ENCODE measurements at regions not wholly inside any gene's neighbourhood (a gene's known extent, or its start where the extent isn't known, plus 50 kb on each side); places are given as distances from the start of the nearest gene placed in this dataset.

DNA sequence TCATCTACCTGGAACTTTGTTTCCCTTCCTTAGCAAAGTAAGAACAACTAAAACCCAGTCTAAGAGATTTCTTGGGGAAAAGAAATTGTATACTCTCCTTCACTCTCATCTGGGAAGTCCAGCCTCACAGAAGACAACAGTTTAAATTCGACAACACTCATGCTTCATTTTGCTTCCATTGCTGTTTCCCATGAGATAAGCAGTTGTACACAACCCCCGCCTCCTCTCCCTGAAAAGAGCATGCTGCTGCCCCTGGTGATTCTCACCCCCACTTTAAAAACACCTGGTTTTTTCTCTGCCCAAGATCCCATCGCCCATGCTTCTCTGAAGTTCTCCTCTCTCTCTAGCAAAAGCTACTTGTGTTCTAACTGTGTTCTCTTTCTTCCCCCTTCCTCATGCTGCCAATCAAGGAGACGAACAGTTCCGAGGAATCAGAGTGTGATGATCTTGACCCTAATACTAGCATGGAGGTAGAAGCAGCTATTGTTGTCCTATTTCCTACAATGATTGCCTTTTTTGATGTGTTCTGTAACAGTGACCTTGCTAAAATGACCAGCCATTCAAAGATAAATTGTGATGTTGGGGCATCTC is 51.1 kb upstream of the UMPS start:
- TF ChIP-seq, protein P1, sequence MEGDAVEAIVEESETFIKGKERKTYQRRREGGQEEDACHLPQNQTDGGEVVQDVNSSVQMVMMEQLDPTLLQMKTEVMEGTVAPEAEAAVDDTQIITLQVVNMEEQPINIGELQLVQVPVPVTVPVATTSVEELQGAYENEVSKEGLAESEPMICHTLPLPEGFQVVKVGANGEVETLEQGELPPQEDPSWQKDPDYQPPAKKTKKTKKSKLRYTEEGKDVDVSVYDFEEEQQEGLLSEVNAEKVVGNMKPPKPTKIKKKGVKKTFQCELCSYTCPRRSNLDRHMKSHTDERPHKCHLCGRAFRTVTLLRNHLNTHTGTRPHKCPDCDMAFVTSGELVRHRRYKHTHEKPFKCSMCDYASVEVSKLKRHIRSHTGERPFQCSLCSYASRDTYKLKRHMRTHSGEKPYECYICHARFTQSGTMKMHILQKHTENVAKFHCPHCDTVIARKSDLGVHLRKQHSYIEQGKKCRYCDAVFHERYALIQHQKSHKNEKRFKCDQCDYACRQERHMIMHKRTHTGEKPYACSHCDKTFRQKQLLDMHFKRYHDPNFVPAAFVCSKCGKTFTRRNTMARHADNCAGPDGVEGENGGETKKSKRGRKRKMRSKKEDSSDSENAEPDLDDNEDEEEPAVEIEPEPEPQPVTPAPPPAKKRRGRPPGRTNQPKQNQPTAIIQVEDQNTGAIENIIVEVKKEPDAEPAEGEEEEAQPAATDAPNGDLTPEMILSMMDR (conservative IDR thresholded peaks at IDR 0.05 in 1 of 2, IDR thresholded peaks at IDR 0.05 in 1 of 2; ENCODE audit: low read depth in 1 of 2, low read length in 2 of 2) = no peak
- TF ChIP-seq EZH2 (IDR thresholded peaks at IDR 0.05; ENCODE audit: low read length, missing control alignments) = no peak

Data from fibroblast of lung (primary cell).